Parathyroid adenoma (tissue), 2 donors: ENCODE measurements at regions not wholly inside any gene's neighbourhood (a gene's known extent, or its start where the extent isn't known, plus 50 kb on each side); places are given as distances from the start of the nearest gene placed in this dataset.

ENCODE experiments used
- H2AFZ ChIP-seq: fragments of 300-600 bp; sonication (generic); one replicate; pipeline ENCODE4 v1.7.0; 2017; ENCODE audit warnings: antibody characterized with exemption, mild to moderate bottlenecking
- H3K27ac ChIP-seq: fragments of 300-600 bp; sonication (generic); one replicate; pipeline ENCODE4 v1.7.0; 2017
- H3K27me3 ChIP-seq: fragments of 300-600 bp; sonication (generic); one replicate; pipeline ENCODE4 v1.7.0; 2017; ENCODE audit warnings: low read length; ENCODE audit not compliant: control insufficient read depth, insufficient read depth
- H3K36me3 ChIP-seq: fragments of 300-600 bp; sonication (generic); one replicate; pipeline ENCODE4 v1.7.0; 2017; ENCODE audit warnings: low read length; ENCODE audit not compliant: control insufficient read depth, insufficient read depth
- H3K4me1 ChIP-seq: fragments of 300-600 bp; sonication (generic); one replicate; pipeline ENCODE4 v1.7.0; 2017; ENCODE audit warnings: control low read depth
- H3K4me2 ChIP-seq: fragments of 300-600 bp; sonication (generic); one replicate; pipeline ENCODE4 v1.7.0; 2017; ENCODE audit warnings: low read length
- H3K4me3 ChIP-seq: fragments of 300-600 bp; sonication (generic); one replicate; pipeline ENCODE4 v1.7.0; 2017; ENCODE audit warnings: low read depth, low read length
- H3K79me2 ChIP-seq: fragments of 300-600 bp; sonication (generic); one replicate; pipeline ENCODE4 v1.7.0; 2017; ENCODE audit warnings: control low read depth
- H3K9ac ChIP-seq: fragments of 300-600 bp; sonication (generic); one replicate; pipeline ENCODE4 v1.7.0; 2017; ENCODE audit warnings: mild to moderate bottlenecking
- H3K9me3 ChIP-seq: fragments of 300-600 bp; sonication (generic); one replicate; pipeline ENCODE4 v1.7.0; 2017; ENCODE audit warnings: low read length; ENCODE audit not compliant: control insufficient read depth
- CTCF ChIP-seq: fragments of 300-600 bp; sonication (generic); IDR thresholded peaks from one replicate; pipeline ENCODE4 v1.7.0; 2017; ENCODE audit warnings: antibody characterized with exemption, mild to moderate bottlenecking
- donor health status: primary hyperparathyroidism.

- Histone ChIP-seq H3K9ac (no peak overlapping the region), H3K4me2 (no peak overlapping the region), H3K79me2 (no peaks in the 10 kb centered on the region), H3K9me3 (no peaks in the 10 kb centered on the region), H3K36me3 (no peaks in the 10 kb centered on the region), H3K27ac (no peak overlapping the region), H2AFZ (no peak overlapping the region), H3K4me3 (no peak overlapping the region), H3K27me3 (no peaks in the 10 kb centered on the region), H3K4me1 (no peaks in the 10 kb centered on the region)
- no peak for TF ChIP-seq CTCF
Observed at GRCh38 chr5:103927739-103928138, 365.1 kb upstream of the NUDT12 start.

DNA sequence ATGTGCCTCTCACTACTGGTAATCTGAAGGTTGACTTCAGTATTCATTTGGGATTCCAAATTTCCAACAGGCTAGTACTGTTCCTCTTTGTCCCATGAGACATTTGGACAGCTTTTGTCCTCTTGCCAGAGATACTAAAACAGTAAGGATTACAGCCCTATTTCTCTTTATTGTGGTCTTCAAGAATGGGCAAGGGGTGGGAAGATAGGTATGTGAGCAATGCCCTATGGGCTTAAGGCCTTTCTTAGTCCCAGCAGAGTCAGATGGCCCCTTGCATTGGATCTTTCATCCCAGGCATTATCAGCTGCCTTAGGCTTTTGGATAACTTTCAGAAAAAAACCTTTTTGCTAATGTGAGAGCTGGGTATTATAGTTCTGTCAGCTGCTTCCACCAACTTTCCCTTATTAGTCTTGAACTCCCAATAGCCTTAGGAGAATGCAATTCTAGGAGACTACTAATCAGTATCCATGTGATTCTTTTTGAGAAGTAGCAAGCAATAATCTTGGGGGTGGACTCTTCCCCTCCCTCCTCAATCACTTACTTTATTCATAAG lies 361.1 kb upstream of the NUDT12 start:
- Histone ChIP-seq H3K4me1 (no peaks in the 10 kb centered on the region), H3K27ac (no peak overlapping the region), H3K79me2 (no peaks in the 10 kb centered on the region), H3K4me3 (no peak overlapping the region), H3K36me3 (no peaks in the 10 kb centered on the region), H2AFZ (no peak overlapping the region), H3K27me3 (no peaks in the 10 kb centered on the region), H3K9me3 (no peaks in the 10 kb centered on the region), H3K9ac (no peak overlapping the region), H3K4me2 (no peak overlapping the region)
- no peak for TF ChIP-seq CTCF

DNA sequence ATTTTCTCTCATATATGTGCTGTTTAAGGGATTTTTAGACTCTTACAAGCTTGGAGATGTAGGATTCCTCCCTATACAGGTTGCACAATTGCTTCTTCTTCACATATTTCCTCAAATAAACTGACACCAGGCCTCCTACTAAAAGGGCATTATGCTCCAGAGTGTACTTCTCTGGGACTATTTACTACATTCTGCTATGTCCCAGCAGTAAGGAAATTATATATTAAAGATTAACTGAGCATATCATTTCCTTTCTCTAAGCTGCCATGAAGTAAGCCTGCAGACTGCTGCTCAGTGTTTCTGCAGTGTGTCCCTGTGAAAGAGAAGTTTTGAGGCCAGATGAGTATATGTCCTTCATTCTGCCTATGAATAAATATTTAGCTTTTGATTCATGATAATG lies 356.9 kb upstream of the NUDT12 start:
- Histone ChIP-seq H3K4me1 (no peaks in the 10 kb centered on the region), H3K9me3 (peaks cover 2% of the 10 kb centered on the region), H3K36me3 (no peaks in the 10 kb centered on the region), H3K9ac (no peak overlapping the region), H3K27ac (no peak overlapping the region), H2AFZ (no peak overlapping the region), H3K27me3 (no peaks in the 10 kb centered on the region), H3K4me2 (no peak overlapping the region), H3K79me2 (no peaks in the 10 kb centered on the region), H3K4me3 (no peak overlapping the region)
- no peak for TF ChIP-seq CTCF

DNA sequence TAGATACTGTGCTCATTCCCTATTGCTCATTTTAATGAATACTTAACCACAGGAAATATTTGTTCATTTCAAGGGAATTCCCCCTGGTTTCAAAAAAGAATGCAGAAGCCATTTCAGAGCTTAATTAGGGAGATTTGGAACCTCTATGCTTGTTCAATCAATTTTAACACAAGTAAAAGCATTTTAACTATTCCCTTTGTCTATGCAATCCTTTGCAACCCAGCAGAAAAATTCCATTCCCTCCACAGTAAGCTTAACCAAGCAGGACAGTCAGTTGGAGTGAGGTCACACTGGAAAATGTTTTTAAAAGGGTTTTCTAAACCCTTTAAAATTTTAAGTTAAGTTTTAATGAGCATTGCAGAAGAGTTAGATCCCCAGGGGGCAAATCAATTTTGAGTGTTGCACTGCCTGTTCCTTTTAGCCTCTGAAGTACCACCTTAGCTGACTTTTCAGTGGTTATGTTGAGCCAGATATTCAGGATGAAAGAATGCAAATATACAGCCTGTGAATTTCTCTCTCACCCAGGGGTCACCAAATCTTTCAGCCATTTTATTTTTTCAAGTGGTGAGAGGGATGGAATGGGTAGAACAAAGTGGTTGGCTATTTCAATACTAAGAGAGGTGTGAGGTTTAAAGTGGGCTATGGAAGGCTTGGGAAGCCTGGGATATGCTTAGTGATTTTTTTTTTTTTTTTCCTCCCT lies 356.2 kb upstream of the NUDT12 start:
- Histone ChIP-seq H3K27ac (no peak overlapping the region), H3K4me3 (no peak overlapping the region), H3K36me3 (no peaks in the 10 kb centered on the region), H3K27me3 (no peaks in the 10 kb centered on the region), H3K9me3 (peaks cover 2% of the 10 kb centered on the region), H3K4me2 (no peak overlapping the region), H2AFZ (no peak overlapping the region), H3K4me1 (no peaks in the 10 kb centered on the region), H3K9ac (no peak overlapping the region), H3K79me2 (no peaks in the 10 kb centered on the region)
- no peak for TF ChIP-seq CTCF

- no peak overlapping the region for H3K9ac ChIP-seq
- no peak for TF ChIP-seq CTCF
- no peaks in the 10 kb centered on the region for H3K79me2 ChIP-seq
- H3K4me2 ChIP-seq, result no peak overlapping the region
- H3K9me3 ChIP-seq, result peaks cover 2% of the 10 kb centered on the region
- no peaks in the 10 kb centered on the region for H3K27me3 ChIP-seq
- H3K36me3 ChIP-seq, result no peaks in the 10 kb centered on the region
- no peak overlapping the region for H2AFZ ChIP-seq
- no peak overlapping the region for H3K4me3 ChIP-seq
- no peaks in the 10 kb centered on the region for H3K4me1 ChIP-seq
- no peak overlapping the region for H3K27ac ChIP-seq
Observed at GRCh38 chr5:103915081-103915480, 352.5 kb upstream of the NUDT12 start.
